T47D (cell line): ENCODE measurements at regions not wholly inside any gene's neighbourhood (a gene's known extent, or its start where the extent isn't known, plus 50 kb on each side); places are given as distances from the start of the nearest gene placed in this dataset.

ENCODE experiments used
- DNase-seq, 2 experiments: peaks; one replicate each; pipeline versions ENCODE4 v3.0.0 to v3.0.0-alpha.2; 2011 to 2012; ENCODE audit warnings: low read depth in 1 of 2, low spot score in 1 of 2
- JUND ChIP-seq: IDR thresholded peaks from 2 replicates; pipeline ENCODE4 v1.6.1; 2012; ENCODE audit warnings: low read depth
- in situ Hi-C: cut with HindIII; loops from 2 replicates; pipeline ENCODE4 v1.10.0; 2016; ENCODE audit warnings: low sequenced_read_pairs, low pct_unique_long_range_greater_than_20kb

- in situ Hi-C loops = no loop called here
- no peak for TF ChIP-seq JUND
Measured at GRCh38 chr12:125259178-125259867, 194.1 kb downstream of the AACS start.

GRCh38 chr12:125262851-125263250 lies 197.6 kb downstream of the AACS start:
- in situ Hi-C loops = no loop called here
- DNase-seq = no peak
- no peak for TF ChIP-seq JUND

More at GRCh38 chr12:125259178-125259867, 194.1 kb downstream of the AACS start:
- no peak for DNase-seq

GRCh38 chr12:125263385-125263784 lies 198.2 kb downstream of the AACS start:
- in situ Hi-C loops = no loop called here
- TF ChIP-seq JUND = no peak
- DNase-seq = peak in 1 of 2 experiments; percentile 54

GRCh38 chr12:125267114-125267513 lies 201.9 kb downstream of the AACS start:
- no peak for TF ChIP-seq JUND
- no peak for DNase-seq
- in situ Hi-C loops = no loop called here

GRCh38 chr12:125269276-125269675 lies 204.0 kb downstream of the AACS start:
- no peak for TF ChIP-seq JUND
- in situ Hi-C loops = no loop called here
- no peak for DNase-seq

GRCh38 chr12:125271892-125272291 lies 206.7 kb downstream of the AACS start:
- no peak for DNase-seq
- in situ Hi-C loops = no loop called here
- no peak for TF ChIP-seq JUND

- TF ChIP-seq JUND = no peak
- in situ Hi-C loops = no loop called here
- no peak for DNase-seq
Measured at GRCh38 chr12:125272383-125272933, 207.2 kb downstream of the AACS start.

- TF ChIP-seq JUND = no peak
- in situ Hi-C loops = no loop called here
Measured at GRCh38 chr12:125276567-125276966, 211.3 kb downstream of the AACS start.

GRCh38 chr12:125280482-125281377 lies 215.5 kb downstream of the AACS start:
- no peak for TF ChIP-seq JUND
- in situ Hi-C loops = no loop called here
- no peak for DNase-seq

More at GRCh38 chr12:125276567-125276966, 211.3 kb downstream of the AACS start:
- DNase-seq = no peak

GRCh38 chr12:125282921-125283320 lies 217.7 kb downstream of the AACS start:
- in situ Hi-C loops = no loop called here
- TF ChIP-seq JUND = no peak
- DNase-seq = no peak

- TF ChIP-seq JUND = no peak
- DNase-seq = no peak
- in situ Hi-C loops = no loop called here
Measured at GRCh38 chr12:125283521-125283920, 218.3 kb downstream of the AACS start.

- no peak for TF ChIP-seq JUND
Measured at GRCh38 chr12:125284087-125284486, 218.9 kb downstream of the AACS start.

More at GRCh38 chr12:125284087-125284486, 218.9 kb downstream of the AACS start:
- DNase-seq = no peak
- in situ Hi-C loops = no loop called here
